CD4-positive, alpha-beta T cell treated with Interleukin-21 for 1 hour (primary cell): ENCODE measurements at regions not wholly inside any gene's neighbourhood (a gene's known extent, or its start where the extent isn't known, plus 50 kb on each side); places are given as distances from the start of the nearest gene placed in this dataset.
"Not testable (repeated sequence)": the region's sequence is repeated elsewhere in the genome, so short reads cannot be mapped to it uniquely, and the experiment has no call there.

Experiments
- DNase-seq: peaks from one replicate; pipeline ENCODE4 v3.0.0-alpha.2; 2020

DNA sequence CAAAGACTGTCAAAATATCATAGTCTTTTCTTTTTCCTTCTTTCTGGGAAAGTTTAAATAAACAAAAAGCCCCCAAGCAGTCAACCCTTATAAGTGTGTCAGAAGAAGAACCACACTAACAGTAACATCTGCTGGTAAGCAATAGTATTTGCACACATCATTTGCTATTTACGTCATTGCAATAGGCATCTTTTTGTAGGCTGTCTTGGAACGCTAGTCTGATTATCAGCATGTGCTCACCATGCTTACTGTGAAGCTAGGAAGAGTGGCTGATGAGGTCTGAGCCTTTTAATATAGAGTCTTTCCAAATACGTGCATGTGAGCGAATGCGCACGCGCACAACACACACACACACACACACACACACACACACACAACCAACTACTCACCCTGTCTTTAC is 599.0 kb upstream of the TPK1 start:
- no peak for DNase-seq

DNA sequence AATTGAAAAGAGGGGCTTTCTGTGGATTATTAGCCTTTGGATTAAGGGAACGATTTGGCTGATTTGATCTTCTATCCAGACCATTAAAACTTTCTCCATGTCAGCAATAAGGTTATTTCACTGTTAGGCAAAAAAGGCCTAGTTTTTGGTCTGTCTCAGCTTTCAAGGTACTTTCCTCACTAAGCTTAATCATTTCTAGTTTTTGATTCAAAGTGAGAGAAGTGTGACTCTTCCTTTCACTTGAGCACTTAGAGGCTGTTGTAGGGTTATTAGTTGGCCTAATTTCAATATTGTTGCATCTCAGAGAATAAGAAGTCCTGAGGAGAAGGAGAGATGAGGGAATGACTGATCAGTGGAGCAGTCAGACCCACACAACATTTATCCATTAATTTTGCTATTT is 596.0 kb upstream of the TPK1 start:
- DNase-seq, result no peak

DNA sequence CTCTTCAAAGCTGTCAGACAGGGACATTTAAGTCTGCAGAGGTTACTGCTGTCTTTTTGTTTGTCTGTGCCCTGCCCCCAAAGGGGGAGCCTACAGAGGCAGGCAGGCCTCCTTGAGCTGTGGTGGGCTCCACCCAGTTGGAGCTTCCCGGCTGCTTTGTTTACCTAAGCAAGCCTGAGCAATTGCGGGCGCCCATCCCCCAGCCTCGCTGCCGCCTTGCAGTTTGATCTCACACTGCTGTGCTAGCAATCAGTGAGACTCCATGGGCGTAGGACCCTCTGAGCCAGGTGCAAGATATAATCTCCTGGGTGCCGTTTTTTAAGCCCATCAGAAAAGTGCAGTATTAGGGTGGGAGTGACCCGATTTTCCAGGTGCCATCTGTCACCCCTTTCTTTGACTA is 582.6 kb upstream of the TPK1 start:
- DNase-seq, result not testable (repeated sequence)

DNA sequence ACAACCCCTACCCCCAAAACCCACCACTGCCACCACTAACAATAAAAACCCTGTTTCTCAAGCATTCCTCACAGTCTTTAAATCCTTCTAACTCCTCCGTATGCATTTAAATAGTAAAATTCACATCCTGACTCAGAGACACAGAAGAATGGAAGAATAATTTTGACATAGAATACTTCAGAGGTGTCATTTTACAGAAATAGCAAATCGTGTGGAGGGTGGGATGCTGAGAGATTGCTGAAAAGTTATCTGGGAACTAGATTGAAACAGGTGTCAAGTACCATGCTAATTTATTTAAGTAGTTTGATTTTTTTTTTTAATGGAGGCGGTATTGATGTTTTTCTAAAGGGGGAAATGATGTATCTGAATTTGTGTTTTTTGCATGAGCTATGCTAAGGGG is 575.2 kb upstream of the TPK1 start:
- no peak for DNase-seq

DNA sequence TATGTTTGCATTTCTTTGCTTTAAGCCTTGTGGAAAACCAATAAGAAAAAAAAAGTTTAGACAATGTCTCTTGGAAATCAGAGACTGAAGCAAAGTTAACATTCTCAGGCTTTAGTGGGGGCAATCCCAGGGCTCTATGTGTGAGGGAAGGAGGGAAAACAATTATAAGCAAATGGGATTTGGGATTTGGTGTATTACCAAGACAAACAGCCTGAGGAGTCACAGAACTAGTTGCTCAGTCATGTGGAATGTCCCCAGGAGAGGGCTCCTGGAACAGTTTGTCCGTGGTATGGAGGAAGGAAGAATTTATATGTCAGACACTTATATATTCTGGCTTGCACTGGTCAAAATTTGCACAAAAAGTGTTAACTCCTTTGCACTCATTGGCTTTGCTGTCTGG is 562.9 kb upstream of the TPK1 start:
- DNase-seq, result no peak

DNA sequence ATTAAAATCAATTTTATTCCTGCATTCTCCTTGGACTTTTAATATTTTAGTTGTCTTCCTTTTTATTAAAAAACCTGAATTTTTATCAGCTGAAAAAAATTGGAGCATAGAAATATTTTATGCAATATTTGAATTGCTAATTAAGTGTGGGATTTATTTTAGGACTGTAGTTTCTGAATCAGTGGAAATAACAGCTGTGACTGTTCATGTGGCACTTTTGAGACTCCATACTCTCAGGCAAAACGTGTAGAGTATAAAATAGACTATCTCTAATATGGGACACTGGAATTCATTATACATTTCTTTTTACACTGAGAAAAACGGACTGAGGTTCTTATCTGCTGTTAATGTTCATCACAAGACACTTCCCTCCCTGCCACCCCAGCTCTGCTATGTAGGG is 558.3 kb upstream of the TPK1 start:
- no peak for DNase-seq

DNA sequence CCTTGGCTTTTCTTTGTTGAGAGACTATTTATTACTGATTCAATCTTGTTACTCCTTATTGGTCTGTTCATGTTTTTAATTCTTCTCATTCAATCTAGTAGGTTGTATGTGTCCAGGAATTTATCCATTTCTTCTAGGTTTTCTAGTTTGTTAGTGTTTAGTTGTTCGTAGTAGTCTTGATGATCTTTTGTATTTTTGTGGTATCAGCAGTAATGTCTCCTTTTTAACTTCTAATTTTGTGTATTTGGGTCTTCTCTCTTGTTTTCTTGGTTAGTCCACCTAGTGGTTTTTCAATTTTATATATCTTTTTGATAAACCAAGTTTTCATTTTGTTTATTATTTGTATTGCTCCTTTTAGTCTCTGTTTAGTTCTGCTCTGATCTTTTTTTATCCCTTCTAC is 546.9 kb upstream of the TPK1 start:
- no peak for DNase-seq

DNA sequence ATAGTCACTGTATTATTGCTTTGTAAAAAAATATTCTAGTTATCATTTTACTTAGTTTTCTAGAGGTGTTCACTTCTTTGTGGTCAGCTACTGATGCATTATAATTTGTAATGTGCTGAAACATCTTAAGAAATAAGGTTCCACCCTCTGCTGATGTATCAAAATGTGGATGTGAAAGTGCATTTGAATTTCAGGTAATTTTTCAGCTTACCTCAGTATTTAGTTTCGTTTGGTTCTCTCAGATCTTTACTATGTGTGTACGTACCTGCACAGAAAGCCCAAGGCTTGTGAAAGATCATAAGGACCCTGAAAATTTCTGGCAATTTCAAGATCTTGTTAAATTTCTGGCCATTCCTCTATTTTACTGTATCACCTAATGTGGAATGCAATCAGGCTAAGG is 542.3 kb upstream of the TPK1 start:
- DNase-seq, result no peak

DNA sequence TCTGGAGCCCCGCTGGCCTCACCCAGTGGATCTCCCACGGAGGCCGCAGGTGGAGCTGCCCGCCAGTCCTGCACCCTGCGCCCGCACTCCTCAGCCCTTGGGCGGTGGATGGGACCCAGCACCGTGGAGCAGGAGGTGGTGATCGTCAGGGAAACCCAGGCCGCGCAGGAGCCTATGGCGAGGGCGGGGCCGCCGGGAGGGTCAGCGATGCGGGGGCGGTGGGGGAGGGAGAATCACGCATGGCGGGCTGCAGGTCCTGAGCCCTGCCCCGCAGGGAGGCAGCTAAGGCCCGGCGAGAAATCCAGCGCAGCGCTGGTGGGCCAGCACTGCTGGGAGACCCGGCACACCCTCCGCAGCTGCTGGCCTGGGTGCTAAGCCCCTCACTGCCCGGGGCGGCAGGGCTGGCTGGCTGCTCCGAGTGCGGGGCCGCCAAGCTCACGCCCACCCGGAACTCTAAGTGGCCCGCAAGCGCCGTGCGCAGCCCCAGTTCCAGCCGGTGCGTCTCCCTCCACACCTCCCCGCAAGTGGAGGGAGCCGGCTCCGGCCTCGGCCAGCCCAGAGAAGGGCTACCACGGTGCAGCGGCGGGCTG is 524.8 kb upstream of the TPK1 start:
- no peak for DNase-seq

DNA sequence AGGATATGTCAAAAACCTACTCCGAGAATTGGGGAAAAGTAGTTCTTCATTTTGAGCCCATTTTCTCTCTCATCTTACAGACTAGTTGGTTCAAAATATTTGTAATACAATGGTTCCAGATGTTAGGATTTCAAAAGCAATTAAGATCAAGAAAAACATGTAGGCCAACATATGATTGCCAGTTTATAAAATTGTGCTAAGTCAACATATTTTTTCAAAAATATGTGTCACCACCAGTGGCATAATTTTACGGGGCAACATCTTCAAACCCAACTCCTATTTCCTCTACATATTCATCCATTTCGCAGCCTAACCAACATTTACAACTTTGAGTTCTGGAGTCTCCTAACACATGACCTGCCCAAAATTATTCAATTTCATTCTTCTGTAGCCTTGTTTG is 514.5 kb upstream of the TPK1 start:
- DNase-seq, result no peak

DNA sequence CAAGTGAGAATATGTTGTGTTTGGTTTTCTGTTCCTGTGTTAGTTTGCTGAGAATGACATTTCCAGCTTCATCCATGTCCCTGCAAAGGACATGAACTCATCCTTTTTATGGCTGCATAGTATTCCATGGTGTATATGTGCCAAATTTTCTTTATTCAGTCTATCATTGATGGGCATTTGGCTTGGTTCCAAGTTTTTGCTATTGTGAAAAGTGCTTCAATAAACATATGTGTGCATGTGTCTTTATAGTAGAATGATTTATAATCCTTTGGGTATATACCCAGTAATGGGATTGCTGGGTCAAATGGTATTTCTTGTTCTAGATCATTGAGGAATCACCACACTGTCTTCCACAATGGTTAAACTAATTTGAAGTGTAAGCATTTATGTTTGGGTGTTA is 513.6 kb upstream of the TPK1 start:
- DNase-seq, result not testable (repeated sequence)

DNA sequence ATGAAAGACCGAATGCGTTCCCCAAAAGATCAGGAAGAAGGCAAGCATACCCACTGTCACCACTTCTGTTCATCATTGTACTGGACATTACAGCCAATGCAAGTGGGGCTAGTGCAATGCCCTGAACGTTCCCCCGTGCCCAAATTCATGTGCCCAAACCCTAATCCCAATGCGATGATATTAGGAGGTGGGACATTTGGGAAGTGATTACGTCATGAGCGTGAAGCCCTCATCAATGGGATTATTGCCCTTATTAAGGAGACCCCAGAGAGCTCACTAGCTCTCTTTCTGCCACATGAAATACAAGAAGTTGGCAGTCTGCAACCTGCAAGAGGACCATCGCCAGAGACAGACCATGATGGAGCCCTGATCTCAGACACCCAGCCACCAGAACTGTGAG is 511.4 kb upstream of the TPK1 start:
- no peak for DNase-seq

DNA sequence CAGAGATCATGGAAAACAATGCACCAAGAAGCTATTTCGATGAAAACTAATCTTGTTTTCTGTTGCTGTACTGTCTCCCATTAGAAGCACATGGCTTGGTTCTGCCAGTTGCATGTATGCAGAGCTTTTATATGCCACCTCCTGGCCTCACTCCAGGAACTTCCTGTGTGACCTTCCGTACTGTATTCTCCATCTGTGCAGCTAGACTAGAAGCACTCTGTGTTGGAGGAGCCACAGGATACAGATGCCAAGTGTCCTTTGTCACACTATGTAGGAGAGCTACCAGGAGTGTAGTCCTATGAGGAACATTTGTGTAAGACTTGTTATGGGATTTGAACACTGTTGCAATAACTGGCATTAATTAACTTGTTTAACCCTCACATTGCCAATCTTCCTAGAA is 503.5 kb upstream of the TPK1 start:
- no peak for DNase-seq

DNA sequence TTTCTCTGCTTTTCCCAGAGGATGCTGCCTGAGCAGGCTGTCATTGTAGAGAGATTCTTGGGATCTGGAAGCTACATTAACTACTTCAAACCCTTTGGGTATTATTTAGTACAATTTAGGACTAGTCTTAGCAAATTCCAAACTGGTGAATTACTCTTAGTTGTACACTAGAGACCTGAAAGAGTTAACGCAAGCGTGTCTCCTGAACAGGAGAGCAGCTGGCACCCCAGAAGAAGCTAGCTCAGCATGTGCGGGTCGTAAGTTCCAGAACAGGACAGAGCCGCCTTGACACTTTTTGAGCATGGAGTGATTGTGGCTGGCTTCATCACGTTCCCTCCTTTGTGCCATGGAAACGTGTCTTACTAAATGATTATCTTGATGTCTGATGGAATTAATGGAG is 495.7 kb upstream of the TPK1 start:
- DNase-seq, result no peak

DNA sequence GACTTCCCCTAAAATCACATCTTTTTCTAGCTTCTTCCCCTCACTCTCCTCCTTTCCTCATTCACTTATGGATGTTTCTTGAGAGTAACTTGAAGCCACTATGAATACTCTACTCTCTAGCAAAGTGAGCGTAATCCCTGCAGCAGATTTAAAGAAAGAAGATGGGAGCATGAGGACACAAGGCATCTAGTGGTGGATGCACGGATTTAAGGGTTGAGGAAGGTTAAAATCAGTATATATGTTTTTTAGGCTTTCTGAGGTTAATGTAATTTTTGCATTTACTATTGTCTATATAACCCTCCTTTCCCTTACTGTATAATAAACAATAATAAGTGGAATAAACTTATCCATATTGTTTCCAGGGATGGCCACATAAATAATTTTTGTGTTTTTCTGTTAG is 495.2 kb upstream of the TPK1 start:
- DNase-seq, result no peak

DNA sequence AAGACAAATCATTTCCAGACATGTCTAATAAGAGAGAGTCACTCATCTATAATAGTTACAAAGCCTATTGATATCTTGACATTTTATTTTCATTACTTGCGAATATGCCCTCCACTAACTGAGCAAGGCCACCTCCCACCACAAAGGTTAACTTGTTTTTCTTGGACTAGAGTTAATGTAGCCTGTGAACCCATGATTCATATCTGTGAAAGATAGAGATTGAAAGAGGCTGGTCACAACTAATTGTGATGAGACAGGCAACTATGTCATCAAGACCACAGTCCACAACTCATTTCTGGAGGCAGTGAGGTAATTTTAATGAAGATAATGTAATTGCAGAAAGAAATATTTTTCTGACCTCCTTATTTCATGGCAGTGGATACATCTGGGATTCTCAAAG is 491.8 kb upstream of the TPK1 start:
- DNase-seq, result no peak

DNA sequence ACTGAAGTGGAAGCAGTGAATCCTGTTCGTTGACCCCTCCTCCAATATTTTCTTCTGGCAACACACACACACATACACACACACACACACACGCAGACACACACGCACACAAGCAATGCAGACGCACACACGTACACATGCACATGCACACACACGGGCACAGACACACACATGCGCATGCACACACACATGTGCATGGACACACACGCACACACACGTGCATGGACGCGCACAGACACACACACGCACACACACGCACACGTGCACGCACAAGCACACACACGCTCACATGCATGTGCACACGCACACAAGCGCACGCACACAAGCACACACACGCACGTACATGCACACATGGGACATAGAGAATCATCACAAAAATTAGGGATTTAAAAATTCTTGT is 488.2 kb upstream of the TPK1 start:
- no peak for DNase-seq

DNA sequence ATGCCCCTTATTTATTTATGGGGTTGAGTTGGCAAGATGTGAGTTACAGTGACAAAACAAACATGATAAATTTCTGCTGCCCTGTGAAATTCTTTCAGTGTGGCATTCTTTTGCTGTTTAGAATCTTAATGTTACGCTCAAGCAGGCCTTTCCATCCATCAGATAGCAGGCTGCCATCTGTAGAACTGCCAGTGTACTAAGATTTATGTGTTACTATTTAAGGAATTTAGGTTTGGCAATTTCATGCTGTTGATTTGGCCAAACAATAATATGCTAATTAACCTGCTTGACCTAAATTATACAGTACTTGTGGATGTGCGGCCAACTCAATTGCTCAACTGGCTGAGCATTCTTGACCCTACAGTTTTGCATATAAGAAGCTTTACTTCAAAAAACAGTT is 477.7 kb upstream of the TPK1 start:
- DNase-seq, result no peak

DNA sequence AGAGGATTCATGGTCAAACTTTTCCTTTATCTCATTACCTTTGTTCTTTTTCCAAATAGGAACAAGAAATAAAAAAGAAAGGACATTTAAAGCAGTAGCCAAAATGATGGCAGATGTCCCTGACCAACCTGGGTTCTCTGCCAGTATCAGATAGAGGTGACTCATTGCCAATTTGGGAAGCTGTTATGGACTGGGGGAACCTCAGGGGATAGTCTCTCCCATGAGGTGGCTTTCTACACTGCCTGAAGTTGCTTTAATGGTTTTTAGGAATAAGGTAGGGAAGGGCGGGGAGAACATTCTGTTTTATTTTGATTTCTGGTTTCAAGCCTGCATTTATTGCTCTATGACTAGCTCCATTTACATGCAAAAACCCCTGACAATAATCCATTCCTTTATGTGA is 457.9 kb upstream of the TPK1 start:
- no peak for DNase-seq

DNA sequence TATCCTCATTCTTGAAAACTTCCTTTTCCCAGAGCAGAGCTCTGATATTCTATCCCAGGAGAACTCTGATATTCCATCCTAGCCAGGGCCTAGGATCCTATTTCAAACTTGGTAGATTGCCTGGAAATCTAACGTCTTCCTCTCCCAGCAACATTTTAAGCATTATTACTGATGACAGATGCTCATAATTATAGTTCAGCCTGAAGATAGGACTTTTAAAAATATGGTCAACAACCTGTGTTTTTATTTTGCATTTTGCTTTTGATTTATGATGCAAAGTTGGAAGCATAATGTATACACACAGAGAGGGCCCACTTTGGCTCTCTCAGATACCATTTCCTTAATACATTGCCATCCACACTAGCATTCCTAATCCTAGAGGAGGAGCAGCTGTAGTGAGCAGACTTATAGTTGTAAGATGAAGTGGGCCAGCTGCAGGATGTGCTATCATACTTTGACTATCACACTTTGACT is 457.4 kb upstream of the TPK1 start:
- DNase-seq, result no peak

DNA sequence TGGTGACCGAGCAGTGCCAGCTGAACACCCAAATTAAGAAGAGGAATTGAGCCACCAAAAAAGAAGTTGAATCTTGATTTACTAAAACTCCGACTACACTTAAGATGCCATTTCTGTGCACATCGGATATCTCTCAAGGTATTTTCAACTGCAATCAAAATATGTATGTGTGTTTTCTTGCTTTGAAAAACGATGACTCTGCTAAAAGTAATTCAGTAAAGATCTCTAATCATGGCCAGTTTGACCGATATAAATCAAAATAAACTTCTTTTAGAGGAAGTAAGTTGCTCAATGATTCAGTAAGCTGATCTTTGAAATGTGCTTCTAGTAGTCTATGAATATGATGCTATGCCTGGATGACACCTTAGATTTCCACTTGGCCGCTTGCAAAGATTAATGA is 453.5 kb upstream of the TPK1 start:
- DNase-seq, result no peak

DNA sequence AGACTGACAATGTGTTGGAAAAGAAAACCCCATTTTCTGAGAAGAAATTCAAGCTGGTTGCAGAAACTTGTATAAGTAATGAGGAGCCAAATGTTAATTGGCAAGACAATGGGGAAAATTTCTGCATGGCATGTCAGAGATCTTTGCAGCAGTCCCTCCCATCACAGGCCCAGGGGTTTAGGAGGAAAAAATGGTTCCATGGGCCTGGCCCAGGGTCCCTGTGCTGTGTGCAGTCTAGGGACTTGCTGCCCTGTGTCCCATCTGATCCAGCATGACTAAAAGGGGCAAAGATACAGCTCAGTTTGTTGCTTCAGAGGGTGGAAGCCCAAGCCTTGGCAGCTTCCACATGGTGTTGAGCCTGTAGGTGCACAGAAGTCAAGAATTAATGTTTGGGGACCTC is 440.3 kb upstream of the TPK1 start:
- DNase-seq, result no peak

DNA sequence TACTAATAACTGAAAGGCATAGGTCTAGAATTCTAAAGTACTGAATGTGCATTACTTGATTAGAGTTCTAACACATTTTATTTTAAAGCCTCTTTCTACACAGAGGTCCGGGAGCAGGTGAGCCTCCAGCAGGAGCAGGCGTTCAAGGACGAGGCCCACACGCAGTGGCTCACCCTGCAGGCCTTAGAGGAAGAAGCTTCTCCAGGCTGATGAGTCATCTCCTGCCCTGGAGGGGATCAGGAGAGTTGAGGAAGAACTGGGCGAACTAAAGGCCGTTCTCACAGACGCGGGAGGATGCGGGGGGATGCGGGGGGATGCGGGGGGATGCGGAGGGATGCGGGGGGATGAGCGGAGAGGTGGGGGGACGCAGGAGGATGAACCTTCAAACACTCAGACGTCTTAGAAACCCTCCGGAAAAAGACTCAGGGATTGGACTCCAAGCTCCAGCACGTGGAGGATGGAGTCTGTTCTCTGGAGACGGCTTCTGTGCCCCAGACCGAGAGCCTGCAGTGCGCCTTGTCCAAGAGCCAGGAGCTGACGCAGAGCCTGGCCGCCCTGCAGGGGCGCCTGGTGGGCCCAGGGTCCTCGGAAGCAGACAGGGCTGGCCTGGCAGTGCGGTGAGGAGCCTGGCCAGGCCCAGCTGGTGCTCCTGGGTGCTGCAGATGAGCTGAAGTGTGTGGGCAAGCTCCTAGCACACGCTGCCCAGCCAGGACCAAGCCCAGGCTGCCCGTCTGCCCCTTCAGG is 433.7 kb upstream of the TPK1 start:
- no peak for DNase-seq

DNA sequence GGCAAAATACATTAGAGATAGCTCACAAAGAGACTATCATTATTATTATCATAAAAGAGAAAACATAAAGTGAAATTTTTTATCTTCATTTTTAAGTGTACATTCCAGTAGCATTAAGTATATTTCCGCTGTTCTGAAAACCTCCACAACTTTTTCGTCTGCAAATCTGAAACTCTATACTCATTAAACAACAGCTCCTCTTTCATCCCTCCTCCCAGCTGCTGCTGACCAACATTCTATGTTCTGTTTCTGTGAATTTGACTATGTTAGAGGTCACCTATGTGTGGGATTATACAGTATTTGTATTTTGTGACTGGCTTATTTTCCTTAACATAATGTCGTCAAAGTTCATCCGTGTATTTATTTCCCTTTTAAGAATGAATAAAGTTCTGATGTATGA is 429.3 kb upstream of the TPK1 start:
- DNase-seq, result no peak

DNA sequence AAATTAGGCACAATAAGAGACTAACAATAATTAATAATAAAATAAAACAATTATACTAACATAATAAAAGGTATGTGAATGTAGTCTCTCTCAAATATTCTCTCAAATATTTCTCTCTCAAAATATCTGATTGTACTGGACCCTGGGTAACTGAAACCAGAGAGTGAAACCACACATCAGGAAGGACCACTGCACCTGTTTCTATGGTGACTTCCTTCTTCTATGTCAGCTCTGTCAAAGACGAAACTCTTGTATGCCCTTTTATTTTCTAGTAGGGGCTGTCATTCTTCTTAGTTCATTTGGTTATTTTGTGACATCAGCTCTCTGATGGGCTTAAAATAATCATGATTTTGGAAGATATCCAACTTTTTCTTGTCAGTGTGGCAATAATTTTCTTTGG is 428.0 kb upstream of the TPK1 start:
- DNase-seq, result no peak
